ENCODE measurements at regions not wholly inside any gene's neighbourhood (a gene's known extent, or its start where the extent isn't known, plus 50 kb on each side); places are given as distances from the start of the nearest gene placed in this dataset.

GRCh38 chr7:55624813-55625212 lies 52.5 kb upstream of the VOPP1 start:
- DNase-seq = no peak

- DNase-seq = no peak
Observed at GRCh38 chr7:55623617-55624016, 51.3 kb upstream of the VOPP1 start.

DNA sequence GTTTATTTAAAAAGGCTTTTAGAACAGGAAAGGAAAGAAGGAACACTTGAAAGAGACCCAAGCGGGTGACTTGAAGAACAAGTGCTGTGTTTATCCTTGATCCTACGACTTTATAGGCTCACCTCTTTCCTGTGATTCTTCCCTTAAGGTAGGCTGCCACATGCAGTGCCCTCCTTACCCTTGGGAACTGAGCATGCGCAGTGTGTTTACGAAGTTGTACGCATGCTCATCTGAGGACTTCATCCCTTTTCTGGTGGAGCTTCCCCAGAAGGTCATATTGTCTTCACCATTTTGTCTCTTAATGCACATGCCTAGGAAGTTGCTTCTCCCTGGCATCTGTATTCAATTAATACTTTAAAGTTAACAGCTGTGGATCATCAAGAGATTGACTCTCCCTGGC lies 49.9 kb upstream of the VOPP1 start:
- DNase-seq = no peak

Measured in NCI-H748 treated with DMSO at 0.1 percent for 48 hours (cell line).